ENCODE measurements at regions not wholly inside any gene's neighbourhood (a gene's known extent, or its start where the extent isn't known, plus 50 kb on each side); places are given as distances from the start of the nearest gene placed in this dataset.

DNA sequence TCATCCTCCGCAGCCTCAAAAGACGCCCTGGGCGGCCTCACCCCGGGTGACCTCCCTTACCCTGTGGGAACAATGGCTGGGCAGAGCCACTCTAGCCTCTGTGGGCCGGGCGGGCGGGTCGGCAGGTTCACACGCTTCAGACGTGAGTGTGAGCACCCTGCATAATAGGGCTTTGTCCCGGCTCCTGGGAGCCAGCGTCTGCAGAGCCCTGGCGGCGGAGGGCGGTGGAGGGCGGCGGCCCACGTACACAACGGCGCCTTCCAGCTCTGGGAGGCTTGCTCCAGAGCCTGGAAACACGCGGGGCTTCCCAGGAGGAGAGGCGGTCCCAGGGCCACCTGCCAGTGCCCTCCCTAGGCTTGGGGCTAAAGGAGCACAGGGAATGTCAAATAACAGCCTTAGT, 205.6 kb downstream of the BCL11B start (continued):
- TF ChIP-seq, protein P1, sequence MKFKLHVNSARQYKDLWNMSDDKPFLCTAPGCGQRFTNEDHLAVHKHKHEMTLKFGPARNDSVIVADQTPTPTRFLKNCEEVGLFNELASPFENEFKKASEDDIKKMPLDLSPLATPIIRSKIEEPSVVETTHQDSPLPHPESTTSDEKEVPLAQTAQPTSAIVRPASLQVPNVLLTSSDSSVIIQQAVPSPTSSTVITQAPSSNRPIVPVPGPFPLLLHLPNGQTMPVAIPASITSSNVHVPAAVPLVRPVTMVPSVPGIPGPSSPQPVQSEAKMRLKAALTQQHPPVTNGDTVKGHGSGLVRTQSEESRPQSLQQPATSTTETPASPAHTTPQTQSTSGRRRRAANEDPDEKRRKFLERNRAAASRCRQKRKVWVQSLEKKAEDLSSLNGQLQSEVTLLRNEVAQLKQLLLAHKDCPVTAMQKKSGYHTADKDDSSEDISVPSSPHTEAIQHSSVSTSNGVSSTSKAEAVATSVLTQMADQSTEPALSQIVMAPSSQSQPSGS (CRISPR knock-in tag; IDR thresholded peaks at IDR 0.05; ENCODE audit: borderline replicate concordance, low read depth): no peak
- TF ChIP-seq RORB (CRISPR knock-in tag; IDR thresholded peaks at IDR 0.05): no peak

DNA sequence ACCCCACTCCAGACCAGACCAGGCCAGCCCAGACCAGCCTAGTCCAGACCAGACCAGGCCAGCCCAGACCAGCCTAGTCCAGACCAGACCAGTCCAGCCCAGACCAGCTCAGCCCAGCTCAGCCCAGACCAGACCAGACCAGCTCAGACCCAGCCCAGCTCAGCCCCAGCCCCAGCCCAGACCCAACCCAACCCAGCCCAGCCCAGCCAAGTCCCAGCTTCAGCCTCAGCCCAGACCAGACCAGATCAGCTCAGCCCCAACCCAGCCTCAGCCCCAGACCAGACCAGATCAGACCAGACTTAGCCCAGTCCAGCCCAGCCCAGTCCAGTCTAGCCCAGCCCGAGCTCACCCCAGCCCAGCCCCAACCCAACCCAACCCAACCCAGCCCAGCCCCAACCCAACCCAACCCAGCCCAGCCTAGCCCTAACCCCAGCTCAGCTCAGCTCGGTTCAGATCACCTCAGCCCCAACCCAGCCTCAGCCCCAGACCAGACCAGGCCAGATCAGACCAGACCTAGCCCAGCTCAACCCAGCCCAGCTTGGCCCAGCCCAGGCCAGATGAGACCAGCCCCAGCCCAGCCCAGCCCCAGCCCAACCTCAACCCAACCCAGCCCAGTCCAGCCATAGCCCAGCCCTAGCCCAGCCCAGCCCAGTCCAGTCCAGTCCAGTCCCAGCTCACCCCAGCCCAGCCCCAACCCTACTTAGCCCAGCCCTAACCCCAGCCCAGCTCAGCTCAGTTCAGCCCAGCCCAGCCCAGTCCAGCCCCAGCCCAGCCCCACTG, 204.7 kb downstream of the BCL11B start:
- Mint-ChIP-seq H3K27me3 (ENCODE audit: low read depth) (no peaks in the 10 kb centered on the region; the same call in 1 of the 2 replicates), H3K27ac (no peak overlapping the region), H3K4me1 (no peaks in the 10 kb centered on the region), H3K36me3 (no peaks in the 10 kb centered on the region), H3K4me3 (no peak overlapping the region), H3K9me3 (peaks cover 16% of the 10 kb centered on the region)
- CTCF ChIA-PET: no interaction called here
- DNase-seq (ENCODE audit: low spot score) (no peak), ATAC-seq (no peak)
- TF ChIP-seq, protein P2, sequence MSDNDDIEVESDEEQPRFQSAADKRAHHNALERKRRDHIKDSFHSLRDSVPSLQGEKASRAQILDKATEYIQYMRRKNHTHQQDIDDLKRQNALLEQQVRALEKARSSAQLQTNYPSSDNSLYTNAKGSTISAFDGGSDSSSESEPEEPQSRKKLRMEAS (CRISPR knock-in tag; IDR thresholded peaks at IDR 0.05): no peak
- no peak for TF ChIP-seq ZNF219 (CRISPR knock-in tag; IDR thresholded peaks at IDR 0.05; ENCODE audit: borderline replicate concordance)
- no peak for TF ChIP-seq ETV6 (CRISPR knock-in tag; IDR thresholded peaks at IDR 0.05)
- TF ChIP-seq, protein P3, sequence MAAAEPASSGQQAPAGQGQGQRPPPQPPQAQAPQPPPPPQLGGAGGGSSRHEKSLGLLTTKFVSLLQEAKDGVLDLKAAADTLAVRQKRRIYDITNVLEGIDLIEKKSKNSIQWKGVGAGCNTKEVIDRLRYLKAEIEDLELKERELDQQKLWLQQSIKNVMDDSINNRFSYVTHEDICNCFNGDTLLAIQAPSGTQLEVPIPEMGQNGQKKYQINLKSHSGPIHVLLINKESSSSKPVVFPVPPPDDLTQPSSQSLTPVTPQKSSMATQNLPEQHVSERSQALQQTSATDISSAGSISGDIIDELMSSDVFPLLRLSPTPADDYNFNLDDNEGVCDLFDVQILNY (CRISPR knock-in tag; IDR thresholded peaks at IDR 0.05): no peak
- TF ChIP-seq, protein P4, sequence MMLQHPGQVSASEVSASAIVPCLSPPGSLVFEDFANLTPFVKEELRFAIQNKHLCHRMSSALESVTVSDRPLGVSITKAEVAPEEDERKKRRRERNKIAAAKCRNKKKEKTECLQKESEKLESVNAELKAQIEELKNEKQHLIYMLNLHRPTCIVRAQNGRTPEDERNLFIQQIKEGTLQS (CRISPR knock-in tag; conservative IDR thresholded peaks at IDR 0.05): no peak
- TF ChIP-seq, protein P5, sequence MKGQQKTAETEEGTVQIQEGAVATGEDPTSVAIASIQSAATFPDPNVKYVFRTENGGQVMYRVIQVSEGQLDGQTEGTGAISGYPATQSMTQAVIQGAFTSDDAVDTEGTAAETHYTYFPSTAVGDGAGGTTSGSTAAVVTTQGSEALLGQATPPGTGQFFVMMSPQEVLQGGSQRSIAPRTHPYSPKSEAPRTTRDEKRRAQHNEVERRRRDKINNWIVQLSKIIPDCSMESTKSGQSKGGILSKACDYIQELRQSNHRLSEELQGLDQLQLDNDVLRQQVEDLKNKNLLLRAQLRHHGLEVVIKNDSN (CRISPR knock-in tag; IDR thresholded peaks at IDR 0.05): no peak
- TF ChIP-seq, protein P6, sequence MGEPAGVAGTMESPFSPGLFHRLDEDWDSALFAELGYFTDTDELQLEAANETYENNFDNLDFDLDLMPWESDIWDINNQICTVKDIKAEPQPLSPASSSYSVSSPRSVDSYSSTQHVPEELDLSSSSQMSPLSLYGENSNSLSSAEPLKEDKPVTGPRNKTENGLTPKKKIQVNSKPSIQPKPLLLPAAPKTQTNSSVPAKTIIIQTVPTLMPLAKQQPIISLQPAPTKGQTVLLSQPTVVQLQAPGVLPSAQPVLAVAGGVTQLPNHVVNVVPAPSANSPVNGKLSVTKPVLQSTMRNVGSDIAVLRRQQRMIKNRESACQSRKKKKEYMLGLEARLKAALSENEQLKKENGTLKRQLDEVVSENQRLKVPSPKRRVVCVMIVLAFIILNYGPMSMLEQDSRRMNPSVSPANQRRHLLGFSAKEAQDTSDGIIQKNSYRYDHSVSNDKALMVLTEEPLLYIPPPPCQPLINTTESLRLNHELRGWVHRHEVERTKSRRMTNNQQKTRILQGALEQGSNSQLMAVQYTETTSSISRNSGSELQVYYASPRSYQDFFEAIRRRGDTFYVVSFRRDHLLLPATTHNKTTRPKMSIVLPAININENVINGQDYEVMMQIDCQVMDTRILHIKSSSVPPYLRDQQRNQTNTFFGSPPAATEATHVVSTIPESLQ (CRISPR knock-in tag; IDR thresholded peaks at IDR 0.05): no peak
- TF ChIP-seq, protein P7, sequence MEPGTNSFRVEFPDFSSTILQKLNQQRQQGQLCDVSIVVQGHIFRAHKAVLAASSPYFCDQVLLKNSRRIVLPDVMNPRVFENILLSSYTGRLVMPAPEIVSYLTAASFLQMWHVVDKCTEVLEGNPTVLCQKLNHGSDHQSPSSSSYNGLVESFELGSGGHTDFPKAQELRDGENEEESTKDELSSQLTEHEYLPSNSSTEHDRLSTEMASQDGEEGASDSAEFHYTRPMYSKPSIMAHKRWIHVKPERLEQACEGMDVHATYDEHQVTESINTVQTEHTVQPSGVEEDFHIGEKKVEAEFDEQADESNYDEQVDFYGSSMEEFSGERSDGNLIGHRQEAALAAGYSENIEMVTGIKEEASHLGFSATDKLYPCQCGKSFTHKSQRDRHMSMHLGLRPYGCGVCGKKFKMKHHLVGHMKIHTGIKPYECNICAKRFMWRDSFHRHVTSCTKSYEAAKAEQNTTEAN (CRISPR knock-in tag; IDR thresholded peaks at IDR 0.05): no peak
- POLR2A ChIA-PET: no interaction called here

DNA sequence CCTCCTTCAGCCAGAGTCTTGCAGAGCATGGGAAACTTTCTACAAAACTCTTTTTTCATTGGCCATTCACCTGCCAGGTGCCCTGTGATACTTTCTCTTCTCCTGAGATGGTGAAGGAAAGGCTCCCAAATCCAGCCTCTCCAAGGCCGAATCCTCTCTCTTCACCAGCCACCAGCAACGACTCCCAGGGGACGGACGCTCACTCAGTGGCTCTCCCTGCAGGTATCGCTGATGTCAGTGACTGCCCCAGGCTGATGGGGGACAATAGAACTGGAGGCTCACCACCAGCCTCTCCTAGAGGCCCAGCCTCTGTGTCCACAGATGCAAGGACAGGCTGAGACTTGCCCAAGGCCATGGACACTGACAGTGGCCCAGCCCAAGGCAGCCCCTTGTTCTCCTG, 204.1 kb downstream of the BCL11B start:
- peaks cover 16% of the 10 kb centered on the region for H3K9me3 Mint-ChIP-seq
- no peaks in the 10 kb centered on the region; the same call in 1 of the 2 replicates for H3K27me3 Mint-ChIP-seq (ENCODE audit: low read depth)
- H3K4me3 Mint-ChIP-seq: no peak overlapping the region
- no peaks in the 10 kb centered on the region for H3K36me3 Mint-ChIP-seq
- CTCF ChIA-PET: no interaction called here
- no peak for ATAC-seq
- no peaks in the 10 kb centered on the region for H3K4me1 Mint-ChIP-seq
- no peak for DNase-seq (ENCODE audit: low spot score)
- H3K27ac Mint-ChIP-seq: 0 out of 2 replicates have a peak overlapping the region, but pooled peaks have one; percentile 20
- POLR2A ChIA-PET: no interaction called here
- no peak for TF ChIP-seq SOX15 (CRISPR knock-in tag; IDR thresholded peaks at IDR 0.05)
- TF ChIP-seq, protein P8, sequence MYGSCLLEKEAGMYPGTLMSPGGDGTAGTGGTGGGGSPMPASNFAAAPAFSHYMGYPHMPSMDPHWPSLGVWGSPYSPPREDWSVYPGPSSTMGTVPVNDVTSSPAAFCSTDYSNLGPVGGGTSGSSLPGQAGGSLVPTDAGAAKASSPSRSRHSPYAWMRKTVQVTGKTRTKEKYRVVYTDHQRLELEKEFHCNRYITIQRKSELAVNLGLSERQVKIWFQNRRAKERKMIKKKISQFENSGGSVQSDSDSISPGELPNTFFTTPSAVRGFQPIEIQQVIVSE (CRISPR knock-in tag; IDR thresholded peaks at IDR 0.05; ENCODE audit: borderline replicate concordance): no peak
- TF ChIP-seq, protein P9, sequence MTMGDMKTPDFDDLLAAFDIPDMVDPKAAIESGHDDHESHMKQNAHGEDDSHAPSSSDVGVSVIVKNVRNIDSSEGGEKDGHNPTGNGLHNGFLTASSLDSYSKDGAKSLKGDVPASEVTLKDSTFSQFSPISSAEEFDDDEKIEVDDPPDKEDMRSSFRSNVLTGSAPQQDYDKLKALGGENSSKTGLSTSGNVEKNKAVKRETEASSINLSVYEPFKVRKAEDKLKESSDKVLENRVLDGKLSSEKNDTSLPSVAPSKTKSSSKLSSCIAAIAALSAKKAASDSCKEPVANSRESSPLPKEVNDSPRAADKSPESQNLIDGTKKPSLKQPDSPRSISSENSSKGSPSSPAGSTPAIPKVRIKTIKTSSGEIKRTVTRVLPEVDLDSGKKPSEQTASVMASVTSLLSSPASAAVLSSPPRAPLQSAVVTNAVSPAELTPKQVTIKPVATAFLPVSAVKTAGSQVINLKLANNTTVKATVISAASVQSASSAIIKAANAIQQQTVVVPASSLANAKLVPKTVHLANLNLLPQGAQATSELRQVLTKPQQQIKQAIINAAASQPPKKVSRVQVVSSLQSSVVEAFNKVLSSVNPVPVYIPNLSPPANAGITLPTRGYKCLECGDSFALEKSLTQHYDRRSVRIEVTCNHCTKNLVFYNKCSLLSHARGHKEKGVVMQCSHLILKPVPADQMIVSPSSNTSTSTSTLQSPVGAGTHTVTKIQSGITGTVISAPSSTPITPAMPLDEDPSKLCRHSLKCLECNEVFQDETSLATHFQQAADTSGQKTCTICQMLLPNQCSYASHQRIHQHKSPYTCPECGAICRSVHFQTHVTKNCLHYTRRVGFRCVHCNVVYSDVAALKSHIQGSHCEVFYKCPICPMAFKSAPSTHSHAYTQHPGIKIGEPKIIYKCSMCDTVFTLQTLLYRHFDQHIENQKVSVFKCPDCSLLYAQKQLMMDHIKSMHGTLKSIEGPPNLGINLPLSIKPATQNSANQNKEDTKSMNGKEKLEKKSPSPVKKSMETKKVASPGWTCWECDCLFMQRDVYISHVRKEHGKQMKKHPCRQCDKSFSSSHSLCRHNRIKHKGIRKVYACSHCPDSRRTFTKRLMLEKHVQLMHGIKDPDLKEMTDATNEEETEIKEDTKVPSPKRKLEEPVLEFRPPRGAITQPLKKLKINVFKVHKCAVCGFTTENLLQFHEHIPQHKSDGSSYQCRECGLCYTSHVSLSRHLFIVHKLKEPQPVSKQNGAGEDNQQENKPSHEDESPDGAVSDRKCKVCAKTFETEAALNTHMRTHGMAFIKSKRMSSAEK (CRISPR knock-in tag; IDR thresholded peaks at IDR 0.05; ENCODE audit: borderline replicate concordance): no peak
- TF ChIP-seq, protein P10, sequence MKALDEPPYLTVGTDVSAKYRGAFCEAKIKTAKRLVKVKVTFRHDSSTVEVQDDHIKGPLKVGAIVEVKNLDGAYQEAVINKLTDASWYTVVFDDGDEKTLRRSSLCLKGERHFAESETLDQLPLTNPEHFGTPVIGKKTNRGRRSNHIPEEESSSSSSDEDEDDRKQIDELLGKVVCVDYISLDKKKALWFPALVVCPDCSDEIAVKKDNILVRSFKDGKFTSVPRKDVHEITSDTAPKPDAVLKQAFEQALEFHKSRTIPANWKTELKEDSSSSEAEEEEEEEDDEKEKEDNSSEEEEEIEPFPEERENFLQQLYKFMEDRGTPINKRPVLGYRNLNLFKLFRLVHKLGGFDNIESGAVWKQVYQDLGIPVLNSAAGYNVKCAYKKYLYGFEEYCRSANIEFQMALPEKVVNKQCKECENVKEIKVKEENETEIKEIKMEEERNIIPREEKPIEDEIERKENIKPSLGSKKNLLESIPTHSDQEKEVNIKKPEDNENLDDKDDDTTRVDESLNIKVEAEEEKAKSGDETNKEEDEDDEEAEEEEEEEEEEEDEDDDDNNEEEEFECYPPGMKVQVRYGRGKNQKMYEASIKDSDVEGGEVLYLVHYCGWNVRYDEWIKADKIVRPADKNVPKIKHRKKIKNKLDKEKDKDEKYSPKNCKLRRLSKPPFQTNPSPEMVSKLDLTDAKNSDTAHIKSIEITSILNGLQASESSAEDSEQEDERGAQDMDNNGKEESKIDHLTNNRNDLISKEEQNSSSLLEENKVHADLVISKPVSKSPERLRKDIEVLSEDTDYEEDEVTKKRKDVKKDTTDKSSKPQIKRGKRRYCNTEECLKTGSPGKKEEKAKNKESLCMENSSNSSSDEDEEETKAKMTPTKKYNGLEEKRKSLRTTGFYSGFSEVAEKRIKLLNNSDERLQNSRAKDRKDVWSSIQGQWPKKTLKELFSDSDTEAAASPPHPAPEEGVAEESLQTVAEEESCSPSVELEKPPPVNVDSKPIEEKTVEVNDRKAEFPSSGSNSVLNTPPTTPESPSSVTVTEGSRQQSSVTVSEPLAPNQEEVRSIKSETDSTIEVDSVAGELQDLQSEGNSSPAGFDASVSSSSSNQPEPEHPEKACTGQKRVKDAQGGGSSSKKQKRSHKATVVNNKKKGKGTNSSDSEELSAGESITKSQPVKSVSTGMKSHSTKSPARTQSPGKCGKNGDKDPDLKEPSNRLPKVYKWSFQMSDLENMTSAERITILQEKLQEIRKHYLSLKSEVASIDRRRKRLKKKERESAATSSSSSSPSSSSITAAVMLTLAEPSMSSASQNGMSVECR (CRISPR knock-in tag; IDR thresholded peaks at IDR 0.05; ENCODE audit: borderline replicate concordance): no peak

All from WTC11 (cell line).